Central memory CD4-positive, alpha-beta T cell (primary cell): ENCODE measurements at regions not wholly inside any gene's neighbourhood (a gene's known extent, or its start where the extent isn't known, plus 50 kb on each side); places are given as distances from the start of the nearest gene placed in this dataset.

Source experiments
- DNase-seq: peaks from one replicate; pipeline ENCODE4 v3.0.0; 2022

DNA sequence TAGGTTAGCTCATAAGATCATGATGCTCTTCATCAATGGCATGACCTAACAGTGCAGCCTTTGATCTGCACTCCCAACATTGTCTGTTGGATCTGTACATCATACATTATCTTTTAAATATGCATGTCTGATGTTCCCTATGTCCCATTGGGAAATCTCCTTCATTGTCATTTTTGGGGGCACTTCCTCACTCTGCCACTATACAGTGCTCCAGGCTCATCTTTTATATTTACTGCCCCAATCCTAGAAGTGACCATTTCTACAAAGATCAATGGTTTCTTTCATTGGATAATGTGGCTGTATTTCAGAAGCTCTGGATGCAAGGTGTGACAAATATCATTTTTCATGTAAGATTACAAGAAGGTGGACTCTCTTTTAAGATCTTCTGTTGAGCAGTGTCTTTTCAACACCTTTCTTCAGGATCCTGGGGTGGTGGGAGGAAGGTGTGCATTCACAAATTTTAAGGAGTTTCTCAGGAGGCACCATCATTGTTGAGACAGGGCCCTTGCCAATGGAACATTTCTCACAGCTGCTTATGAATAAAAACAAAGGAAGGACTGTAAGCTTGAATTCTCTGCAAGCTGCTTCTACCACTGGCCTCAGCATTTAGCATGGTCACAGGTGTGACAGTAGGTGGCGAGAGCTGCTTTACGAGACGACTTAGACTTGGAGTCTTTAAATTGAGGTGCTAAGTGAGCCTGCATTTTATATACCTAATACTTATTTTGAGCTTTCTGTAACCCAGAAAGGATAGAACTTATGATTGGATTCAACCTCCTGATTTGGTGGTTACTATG lies 403.0 kb downstream of the LMO7 start:
- no peak for DNase-seq

DNA sequence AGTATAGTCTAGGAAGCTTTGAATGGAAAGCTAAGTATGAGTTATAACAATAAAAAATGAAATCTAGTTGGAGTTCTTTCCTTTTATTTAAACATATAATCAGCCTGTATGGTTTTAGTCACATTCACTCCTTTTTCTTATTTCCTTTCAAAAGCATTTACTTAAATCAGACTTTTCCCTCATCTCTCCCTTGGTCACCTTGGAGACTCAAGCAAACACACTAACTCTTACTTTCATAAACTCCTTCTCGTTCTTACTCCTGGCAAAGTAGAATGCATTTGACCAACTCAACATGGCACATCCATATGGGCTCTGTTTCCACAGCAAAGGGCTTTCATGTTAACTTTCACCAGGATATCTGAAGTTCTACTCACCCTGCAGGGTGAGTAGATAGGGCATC lies 400.0 kb downstream of the LMO7 start:
- no peak for DNase-seq

DNA sequence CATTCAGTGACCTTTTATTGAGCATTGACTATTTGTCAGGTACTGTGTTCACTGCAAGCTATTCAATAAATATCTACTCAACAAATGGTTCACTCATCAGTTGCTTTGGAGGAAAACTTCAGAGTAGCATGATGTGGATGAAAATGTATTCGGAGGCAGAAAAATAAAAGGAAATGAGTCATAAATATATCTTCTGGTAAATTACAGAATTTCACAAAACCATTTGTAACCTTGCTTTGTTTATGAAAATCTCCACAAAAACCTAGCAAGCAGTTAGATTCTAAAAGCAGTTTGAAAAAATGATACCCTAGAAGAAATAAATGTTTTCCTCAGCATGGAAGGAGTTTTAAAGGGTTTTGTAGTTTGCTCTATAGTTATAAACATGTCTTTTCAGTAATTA lies 399.6 kb downstream of the LMO7 start:
- DNase-seq: no peak

DNA sequence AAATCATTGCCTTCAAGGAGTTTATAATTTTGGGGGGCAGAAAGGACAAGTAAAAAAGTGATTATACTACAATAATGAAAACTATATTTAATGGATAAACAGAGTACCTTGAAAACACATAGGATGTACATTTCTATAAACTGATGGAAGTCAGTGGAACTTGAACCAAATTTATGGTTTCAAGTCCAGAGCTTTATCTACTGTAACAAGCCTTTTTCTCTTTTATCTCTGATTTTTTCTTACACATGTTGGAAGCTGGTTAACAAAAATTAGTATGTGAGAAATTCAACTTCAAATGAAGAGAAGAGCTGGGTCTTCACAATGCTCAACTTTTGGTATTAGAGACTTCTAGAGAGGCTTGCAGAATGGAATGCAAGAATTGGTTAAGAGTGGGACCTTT lies 393.6 kb downstream of the LMO7 start:
- no peak for DNase-seq

DNA sequence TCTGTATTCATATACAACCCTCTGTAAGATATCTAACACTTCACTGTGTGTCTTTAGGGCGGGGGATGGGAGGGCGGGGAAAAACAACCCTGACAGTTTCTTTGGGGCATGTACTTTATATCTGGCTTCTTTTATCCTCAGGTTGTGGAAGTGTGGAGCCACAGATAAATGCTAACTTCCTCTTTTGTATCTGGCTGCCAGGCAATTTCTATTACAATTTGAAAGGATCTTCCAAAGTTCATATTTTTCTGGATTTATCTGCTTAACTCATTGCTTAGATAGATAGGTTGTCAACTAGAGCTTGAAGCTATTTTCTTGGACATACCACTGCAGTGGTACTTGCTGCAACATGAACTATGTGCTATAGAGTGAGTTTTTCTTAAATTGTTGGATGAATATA lies 393.0 kb downstream of the LMO7 start:
- DNase-seq: no peak

DNA sequence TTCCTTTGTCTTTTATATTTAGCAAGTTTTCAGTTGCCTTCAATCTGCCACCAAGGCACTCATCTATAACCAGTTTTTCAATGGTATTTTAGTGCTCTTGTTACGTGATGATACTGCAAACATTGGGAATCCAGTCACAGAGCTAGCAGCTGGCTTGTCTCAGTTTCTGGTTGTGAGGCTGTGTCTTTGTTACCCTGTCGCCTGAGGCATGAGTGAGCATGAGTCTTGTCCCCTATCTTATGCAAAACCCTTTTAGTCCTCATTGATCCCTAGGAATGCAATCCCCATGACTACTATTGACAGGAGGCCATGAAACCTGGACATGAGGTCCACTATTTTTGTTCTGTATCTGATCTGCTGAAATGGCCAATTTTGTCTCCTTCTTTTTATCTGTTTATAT lies 391.0 kb downstream of the LMO7 start:
- no peak for DNase-seq

DNA sequence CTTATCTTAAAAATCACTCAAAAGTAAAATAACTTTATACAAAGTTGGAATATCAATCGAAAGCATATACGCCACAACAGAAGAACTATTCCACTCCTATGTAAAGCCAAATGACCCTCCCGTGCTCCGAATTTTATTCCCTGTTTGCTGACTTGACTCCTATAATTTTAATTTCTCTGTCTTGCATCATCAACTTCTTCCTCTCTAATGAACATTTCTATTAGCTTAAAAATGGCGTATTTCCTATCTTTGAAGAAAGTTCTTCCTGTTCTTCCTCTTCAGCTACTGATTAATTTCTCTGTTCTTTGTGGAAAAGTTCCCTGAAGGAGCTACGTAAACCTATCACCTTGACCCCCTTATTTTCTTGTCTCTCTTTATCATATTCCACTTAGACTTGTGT lies 389.3 kb downstream of the LMO7 start:
- DNase-seq: no peak

DNA sequence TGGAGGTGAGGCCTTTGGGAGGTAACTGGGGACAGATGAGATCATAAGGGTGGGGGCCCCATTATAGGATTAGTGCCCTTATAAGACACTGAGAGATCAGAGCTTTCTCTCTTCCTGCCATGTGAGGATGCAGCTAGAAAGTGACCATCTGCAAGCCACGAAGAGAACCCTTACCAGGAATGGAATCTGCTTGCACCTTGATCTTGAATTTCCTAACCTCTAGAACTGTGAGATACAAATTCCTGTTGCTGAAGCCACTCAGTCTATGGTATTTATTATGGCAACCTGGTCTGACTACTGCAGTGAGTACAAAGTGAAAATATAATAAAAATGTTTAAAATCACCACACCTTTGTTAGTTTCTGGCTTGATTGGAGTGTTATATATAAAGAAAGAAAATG lies 388.0 kb downstream of the LMO7 start:
- DNase-seq: no peak

DNA sequence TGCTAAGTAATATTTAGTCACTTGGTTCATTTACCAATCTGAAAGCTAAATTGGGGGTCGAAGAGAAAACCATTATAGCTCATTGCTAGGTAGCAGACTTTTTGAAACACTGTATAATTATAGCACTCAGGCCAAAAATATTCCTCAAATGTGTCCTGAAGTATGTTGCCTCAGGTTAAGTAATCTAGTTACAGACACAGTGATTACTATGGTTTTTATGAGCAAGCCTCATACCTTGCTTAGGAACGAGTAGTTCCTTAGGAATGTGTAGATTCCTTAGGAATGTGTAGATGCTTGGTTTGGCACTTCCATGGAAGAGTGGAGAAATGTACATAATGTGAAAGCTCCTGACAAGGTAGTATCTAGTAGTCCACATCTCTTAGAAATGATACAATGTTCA lies 387.5 kb downstream of the LMO7 start:
- DNase-seq: no peak

DNA sequence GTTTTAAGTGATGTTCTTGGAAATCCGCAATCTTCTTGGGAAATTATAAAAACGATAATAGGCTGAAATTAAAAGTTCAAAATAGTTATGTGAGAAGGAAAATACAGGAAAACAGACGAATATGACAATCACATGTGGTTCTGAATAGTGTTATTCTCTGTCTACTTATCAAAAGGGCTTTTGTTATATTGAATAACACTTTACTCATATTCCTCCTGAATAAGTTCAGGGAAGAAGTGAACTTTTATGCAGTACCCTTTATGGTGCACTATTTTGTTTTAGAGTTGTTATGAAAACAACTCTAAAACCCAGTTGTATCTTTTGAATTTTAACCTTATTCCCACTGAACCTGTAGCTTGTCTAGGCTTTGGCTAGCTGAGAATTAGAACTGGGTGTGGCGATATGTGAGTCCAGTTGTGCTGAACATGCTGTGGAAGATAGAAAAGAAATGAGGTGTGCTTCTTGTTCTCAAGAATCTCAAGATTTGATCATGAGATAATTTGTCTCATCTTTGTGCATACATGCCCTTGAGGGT lies 384.4 kb downstream of the LMO7 start:
- no peak for DNase-seq

DNA sequence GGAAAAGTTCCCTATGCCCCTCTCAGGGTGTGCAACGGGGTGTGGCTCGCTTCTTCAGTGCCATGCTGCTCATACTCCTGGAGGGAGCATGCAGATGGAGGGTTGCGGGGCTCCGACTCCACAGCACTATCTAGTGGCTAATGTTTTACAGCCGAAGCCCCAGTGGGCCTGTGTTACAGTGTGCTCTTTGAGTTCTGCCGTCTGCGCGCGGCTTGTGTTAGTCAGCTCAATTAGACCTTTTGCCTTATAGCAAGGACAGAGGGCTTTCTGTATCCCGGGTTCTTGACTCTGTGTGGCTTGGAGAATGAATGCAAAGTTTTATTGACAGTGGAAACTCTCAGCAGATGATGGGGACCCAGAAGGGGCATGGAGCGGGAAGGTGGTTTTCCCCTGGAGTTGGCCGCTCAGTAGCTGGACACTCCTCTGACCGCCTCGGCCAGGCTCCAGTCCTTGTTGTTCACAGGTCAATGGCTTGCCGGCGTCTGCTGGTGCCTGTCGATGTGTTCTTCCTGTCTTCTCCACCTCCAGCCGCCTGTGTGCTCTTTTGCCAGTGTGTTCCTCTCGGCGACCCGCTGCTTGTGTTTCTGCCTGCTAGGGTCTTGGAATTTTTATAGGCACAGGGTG lies 383.4 kb downstream of the LMO7 start:
- no peak for DNase-seq

DNA sequence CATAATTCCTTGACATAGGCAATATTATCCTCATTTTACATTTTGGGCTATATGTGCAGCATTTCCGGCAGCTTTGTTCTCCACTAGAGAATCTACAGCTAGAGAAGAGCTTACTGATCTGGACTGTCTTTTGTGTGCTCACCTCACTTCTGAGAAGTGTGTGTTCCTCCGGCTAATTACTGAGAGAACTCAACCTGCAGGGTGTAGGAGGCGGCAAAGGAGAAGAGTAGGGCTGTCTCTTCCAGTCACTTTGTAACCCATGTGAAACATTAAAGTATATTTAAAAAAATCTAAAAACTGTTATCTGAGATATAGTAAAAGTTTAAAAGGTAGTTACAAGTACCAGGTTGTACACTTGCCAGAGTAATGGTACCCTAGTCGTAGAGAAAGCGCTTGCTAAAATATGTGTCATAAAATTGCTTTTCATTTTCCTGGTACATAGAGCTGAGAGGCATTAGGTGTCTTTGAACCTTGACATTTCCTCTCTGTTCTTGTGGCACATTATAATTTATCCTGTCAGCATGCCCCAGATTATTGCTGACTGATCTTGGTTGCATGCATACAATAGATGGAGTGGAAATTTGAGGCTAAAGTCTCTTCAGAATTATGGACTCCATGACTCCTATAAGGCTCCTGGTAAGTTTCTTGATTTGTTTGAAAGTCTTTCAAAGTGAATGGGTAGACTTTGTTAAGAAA lies 381.9 kb downstream of the LMO7 start:
- DNase-seq: no peak

DNA sequence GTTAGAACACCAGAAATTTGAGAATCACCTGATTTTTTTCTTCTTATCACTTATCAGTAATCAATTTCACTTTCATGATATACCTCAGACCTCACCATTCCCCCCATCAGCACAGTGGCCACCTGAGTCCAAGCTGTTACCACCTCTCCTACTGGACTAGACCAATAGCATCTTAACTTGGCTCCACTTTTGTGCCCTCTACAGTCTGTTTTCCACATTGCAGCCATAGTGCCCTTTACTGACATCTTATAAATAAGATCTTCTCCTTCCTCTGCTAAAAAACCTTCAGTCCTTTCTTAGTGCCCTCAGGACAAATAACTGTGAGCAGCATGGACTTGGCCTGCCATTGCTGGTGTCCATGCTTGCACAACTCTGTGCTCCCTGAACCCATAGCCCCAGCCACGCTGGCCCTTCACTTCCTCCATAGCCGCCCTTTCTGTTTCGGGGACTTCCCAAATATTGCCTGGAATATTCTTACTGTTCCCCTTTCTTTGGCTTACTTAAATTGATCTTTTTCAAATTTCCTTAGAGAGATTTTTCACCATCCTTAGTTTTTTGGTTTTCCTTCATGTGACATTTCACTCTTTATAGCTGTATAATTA lies 380.8 kb downstream of the LMO7 start:
- no peak for DNase-seq

DNA sequence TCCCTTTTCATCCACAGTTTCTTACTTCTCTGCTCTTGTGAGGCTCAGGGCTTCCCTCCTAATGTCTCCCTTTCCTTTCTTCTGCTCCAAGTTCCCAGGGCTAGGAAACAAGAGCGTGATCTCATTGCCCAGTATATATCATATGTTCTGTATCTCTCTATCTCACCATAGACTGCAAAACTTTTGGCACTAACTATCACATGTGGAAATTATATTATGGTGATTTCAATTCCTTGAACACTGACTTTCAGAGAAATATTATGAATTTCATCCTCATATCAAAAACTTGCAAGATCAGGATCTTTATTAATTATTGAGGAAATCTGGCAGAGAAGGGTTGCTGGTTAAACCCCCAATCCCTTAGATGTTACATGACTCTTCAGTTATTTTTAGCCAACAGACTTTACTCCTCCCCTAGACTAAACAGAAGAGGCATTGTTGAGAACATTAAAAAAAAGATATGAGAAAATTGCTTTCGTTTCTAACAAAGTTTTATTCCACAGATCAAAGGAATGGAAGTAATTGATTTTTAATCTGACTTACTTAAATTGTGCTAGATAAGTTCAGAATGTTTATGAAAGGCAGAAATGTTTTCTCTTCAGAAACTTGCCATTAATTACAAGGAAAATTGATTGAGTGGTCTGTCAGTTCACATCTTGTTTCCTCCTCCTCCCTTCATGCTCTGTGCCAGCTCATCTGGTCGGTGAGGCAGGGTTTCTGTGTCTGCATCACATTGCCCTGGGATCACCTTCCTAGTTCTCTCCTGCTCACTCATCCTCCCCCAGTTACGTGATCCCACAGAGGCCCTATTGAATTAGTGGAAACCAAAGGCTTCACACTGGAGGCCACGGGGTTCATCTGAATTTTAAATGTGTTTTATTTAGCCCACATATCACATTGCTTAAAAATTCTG lies 378.5 kb downstream of the LMO7 start:
- DNase-seq: no peak

DNA sequence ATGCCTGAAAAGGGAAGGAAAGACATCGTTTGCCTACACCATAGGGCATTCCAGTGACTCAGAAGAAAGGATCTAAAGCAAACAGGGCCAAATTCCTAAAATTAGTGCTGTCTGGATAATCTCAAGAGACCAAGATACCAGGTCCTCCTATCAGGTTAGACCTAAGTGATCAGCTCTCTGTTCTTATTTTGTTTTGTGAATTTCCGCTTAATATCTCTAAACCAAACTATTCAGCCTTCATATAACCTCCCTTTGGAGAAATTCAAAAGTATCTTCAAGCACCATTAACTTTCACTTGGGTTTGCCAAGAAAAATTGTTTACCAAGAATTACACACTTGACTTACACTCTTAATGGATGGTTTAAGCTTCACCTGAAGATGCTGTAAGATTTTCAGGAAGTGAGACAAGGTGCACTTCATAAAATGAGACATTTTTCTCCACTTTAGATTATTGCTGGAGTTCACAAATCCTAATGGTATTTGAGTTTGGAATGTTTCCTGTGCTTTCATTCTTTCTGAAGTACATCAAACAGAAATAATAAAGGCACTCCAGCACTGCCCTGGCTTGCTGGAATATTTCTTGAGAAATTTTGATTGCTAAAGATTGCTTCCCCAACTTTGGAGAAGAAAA lies 376.1 kb downstream of the LMO7 start:
- no peak for DNase-seq

DNA sequence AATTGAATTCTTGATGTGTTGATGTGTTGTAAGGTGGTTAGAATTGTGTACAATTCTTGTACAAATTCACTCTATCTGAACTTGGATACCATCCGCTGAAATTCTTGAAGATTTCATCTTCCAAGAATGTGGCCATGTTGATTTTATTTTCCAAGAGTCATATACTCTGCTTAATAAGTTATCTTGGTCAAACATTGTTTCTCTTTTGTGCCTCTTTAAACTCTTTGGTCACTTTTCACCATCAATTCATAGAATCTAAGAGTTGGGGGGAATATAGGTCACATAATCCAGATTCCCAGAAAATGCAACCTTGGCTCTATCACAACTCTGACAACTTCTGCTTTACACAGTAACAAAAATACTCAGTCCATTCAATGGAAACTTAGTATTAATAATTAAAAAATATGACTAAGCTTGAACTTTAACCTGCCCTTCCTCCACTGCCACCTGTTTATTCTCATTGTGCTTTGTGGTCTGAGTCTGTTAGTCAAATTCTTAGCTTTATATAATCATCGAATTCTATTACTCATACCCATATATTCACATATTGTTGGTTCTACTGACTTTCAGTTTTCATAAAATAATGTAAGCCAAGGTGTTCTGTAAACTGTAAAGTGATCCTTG lies 373.2 kb downstream of the LMO7 start:
- DNase-seq: no peak

DNA sequence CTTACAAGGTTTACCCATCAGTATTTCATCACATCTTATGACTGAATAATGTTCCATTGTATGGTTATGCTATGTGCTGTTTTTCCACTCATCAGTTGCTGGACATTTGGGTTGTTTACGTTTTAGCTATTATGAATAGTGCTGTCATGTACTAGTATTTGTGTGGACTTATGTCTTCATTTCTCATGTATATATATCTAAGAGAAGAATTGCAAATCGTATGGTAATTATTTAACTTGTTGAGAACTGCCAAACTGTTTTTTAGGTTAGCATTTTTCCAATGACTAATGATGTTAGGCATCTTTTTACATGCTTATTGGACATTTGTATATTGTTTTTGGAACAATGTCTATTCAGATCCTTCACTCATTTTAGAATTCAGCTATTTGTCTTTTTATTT lies 368.3 kb downstream of the LMO7 start:
- no peak for DNase-seq

DNA sequence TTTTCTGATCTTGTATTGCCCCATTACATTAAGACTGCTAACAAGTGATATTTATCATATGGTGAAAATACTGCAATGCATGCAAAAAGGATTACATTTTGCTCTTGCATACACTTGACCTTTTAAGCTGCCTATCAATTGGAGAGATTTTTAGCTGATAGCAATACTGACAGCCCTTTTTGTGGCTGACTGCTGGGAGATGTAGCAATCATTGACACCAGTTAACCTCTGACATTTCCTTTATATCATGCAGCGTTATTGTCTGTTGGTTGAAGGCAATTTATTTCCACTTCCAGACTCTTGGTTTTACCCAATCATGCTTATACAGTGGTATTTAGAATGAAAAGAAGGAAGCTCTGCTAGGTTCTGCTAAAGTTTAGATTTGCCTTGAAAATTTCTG lies 364.0 kb downstream of the LMO7 start:
- DNase-seq: no peak

DNA sequence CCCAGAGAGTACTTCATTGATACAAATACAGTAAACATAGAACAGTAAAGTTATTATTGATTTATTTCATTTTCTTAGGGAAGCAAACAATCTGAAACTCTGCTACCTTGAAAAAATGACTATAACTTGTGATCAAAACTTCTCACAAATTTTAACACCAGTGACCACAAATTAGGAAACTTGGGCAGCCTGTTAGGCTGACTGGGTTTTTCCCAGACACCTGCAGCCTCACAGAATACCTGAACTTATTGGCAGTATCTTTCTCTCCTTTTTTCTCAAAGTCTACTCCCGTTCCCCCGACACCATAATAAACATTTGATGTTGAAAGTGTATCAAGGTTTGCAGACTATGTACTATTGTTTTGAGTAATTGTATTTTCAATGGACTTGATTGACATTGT lies 360.5 kb downstream of the LMO7 start:
- DNase-seq: no peak

DNA sequence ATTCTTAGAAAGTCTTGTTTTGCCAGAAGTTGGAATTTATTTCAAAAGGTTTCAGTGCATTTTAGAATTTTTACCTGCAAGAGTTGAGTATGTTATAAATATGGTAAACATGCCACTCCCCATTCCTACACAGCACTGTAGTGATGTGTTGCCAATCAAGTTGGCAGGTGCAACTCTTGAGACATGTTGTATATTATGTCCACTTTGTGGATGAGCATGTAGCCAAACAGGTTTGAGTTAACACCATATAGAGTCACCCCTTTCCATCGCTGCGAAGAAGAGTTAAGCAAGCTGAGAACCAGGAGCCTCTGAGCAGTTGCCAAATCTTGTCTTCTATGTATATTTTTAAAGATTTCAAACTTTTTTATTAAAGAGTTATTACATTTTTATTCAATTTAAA lies 359.8 kb downstream of the LMO7 start:
- no peak for DNase-seq

DNA sequence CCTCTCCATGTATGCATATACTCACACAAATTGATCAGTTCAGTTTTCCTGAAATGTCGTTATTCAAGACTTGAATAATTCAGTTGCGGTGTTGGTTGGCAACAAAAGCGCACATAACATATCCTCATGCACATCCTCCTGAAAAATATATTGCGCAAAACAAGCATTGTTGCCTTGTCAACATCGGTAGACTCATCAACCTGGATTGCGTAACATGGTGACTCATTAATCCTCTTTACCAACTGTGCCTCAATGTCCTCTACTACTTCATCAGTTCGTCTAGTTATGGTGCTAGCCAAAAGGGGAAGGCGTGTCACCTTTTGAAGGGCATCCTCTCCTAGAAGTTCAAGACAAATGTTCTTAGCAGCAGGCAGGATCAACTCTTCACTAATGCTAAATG lies 357.7 kb downstream of the LMO7 start:
- DNase-seq: no peak
